Karpas-422 (cell line): ENCODE measurements at regions not wholly inside any gene's neighbourhood (a gene's known extent, or its start where the extent isn't known, plus 50 kb on each side); places are given as distances from the start of the nearest gene placed in this dataset.

ENCODE experiments used
- DNase-seq: peaks from one replicate; pipeline ENCODE4 v3.0.0-alpha.2; 2015
- H2AFZ ChIP-seq: fragments of 200-600 bp; sonication (generic); 2 replicates; pipeline ENCODE4 v1.6.1; 2014; ENCODE audit warnings: antibody characterized with exemption, low read length, mixed read lengths
- H3K27ac ChIP-seq: fragments of 200-600 bp; sonication (generic); 2 replicates; pipeline ENCODE4 v1.5.1; 2014; ENCODE audit warnings: mild to moderate bottlenecking, low read length, moderate library complexity
- H3K27me3 ChIP-seq: fragments of 200-600 bp; sonication (generic); 2 replicates; pipeline ENCODE4 v1.6.1; 2014; ENCODE audit warnings: low read length, mixed read lengths
- H3K36me3 ChIP-seq: fragments of 200-600 bp; sonication (generic); 2 replicates; pipeline ENCODE4 v1.6.1; 2014; ENCODE audit warnings: low read length, mixed read lengths; ENCODE audit not compliant: insufficient read depth
- H3K4me1 ChIP-seq: fragments of 200-600 bp; sonication (generic); 2 replicates; pipeline ENCODE4 v1.6.1; 2014; ENCODE audit warnings: mild to moderate bottlenecking, low read length, mixed read lengths
- H3K4me2 ChIP-seq: fragments of 200-600 bp; sonication (generic); 2 replicates; pipeline ENCODE4 v1.6.1; 2014; ENCODE audit warnings: low read length, low read depth, mild to moderate bottlenecking; ENCODE audit not compliant: poor library complexity, severe bottlenecking
- H3K4me3 ChIP-seq: fragments of 200-600 bp; sonication (generic); 2 replicates; pipeline ENCODE4 v1.5.1; 2014; ENCODE audit warnings: mild to moderate bottlenecking, antibody characterized with exemption, low read length, mixed read lengths
- H3K79me2 ChIP-seq: fragments of 200-600 bp; sonication (generic); 2 replicates; pipeline ENCODE4 v1.6.1; 2014; ENCODE audit warnings: mild to moderate bottlenecking, low read length, mixed read lengths
- H3K9ac ChIP-seq: fragments of 200-600 bp; sonication (generic); 2 replicates; pipeline ENCODE4 v1.6.0; 2014; ENCODE audit warnings: low read length
- H3K9me2 ChIP-seq: fragments of 200-600 bp; sonication (generic), shearing (Covaris generic); replicated peaks from 2 replicates; pipeline ENCODE4 v1.6.0; 2014; ENCODE audit warnings: mild to moderate bottlenecking, low read length, moderate library complexity; ENCODE audit not compliant: insufficient read depth
- H3K9me3 ChIP-seq: fragments of 300-700, 200-600 bp; sonication (generic); 2 replicates; pipeline ENCODE4 v1.6.1; 2014; ENCODE audit warnings: low read length, mixed read lengths
- H4K20me1 ChIP-seq: fragments of 200-600 bp; sonication (generic); 2 replicates; pipeline ENCODE4 v1.6.1; 2014; ENCODE audit warnings: mild to moderate bottlenecking, antibody characterized with exemption, low read length, low read depth; ENCODE audit not compliant: insufficient read depth

- Histone ChIP-seq H4K20me1 (no peaks in the 10 kb centered on the region), H3K9me2 (no peaks in the 10 kb centered on the region), H3K4me2 (no peak overlapping the region), H3K4me3 (no peak overlapping the region), H3K79me2 (no peaks in the 10 kb centered on the region), H3K9me3 (no peaks in the 10 kb centered on the region), H3K4me1 (no peaks in the 10 kb centered on the region), H2AFZ (no peak overlapping the region), H3K27me3 (0 out of 2 replicates have a peak, but pooled peaks cover 2% of the 10 kb centered on the region), H3K36me3 (no peaks in the 10 kb centered on the region), H3K27ac (no peak overlapping the region), H3K9ac (no peak overlapping the region)
- no peak for DNase-seq
These were observed 137.1 kb downstream of the PROX1 start for GRCh38 chr1:214124915-214125314.

GRCh38 chr1:214125819-214126218, 138.0 kb downstream of the PROX1 start:
- H3K4me3 ChIP-seq = no peak overlapping the region
- H3K27ac ChIP-seq = no peak overlapping the region
- H3K36me3 ChIP-seq = no peaks in the 10 kb centered on the region
- DNase-seq = no peak
- no peaks in the 10 kb centered on the region for H3K9me2 ChIP-seq
- no peaks in the 10 kb centered on the region for H3K79me2 ChIP-seq
- H3K9ac ChIP-seq = no peak overlapping the region
- no peak overlapping the region for H3K4me2 ChIP-seq
- no peak overlapping the region for H2AFZ ChIP-seq
- H4K20me1 ChIP-seq = no peaks in the 10 kb centered on the region
- 0 out of 2 replicates have a peak, but pooled peaks cover 2% of the 10 kb centered on the region for H3K27me3 ChIP-seq
- no peaks in the 10 kb centered on the region for H3K9me3 ChIP-seq
- no peaks in the 10 kb centered on the region for H3K4me1 ChIP-seq

- no peak overlapping the region for H3K27ac ChIP-seq
- H3K4me3 ChIP-seq = no peak overlapping the region
- DNase-seq = no peak
- no peaks in the 10 kb centered on the region for H3K9me2 ChIP-seq
- no peaks in the 10 kb centered on the region for H3K9me3 ChIP-seq
- no peaks in the 10 kb centered on the region for H3K79me2 ChIP-seq
- H3K4me2 ChIP-seq = no peak overlapping the region
- no peak overlapping the region for H2AFZ ChIP-seq
- 0 out of 2 replicates have a peak, but pooled peaks cover 1% of the 10 kb centered on the region for H3K27me3 ChIP-seq
- H3K9ac ChIP-seq = no peak overlapping the region
- no peaks in the 10 kb centered on the region for H3K4me1 ChIP-seq
- no peaks in the 10 kb centered on the region for H4K20me1 ChIP-seq
- H3K36me3 ChIP-seq = no peaks in the 10 kb centered on the region
These were observed 138.9 kb downstream of the PROX1 start for GRCh38 chr1:214126697-214127146.

GRCh38 chr1:214127705-214128104, 139.9 kb downstream of the PROX1 start:
- H4K20me1 ChIP-seq = no peaks in the 10 kb centered on the region
- no peak for DNase-seq
- no peak overlapping the region for H3K4me3 ChIP-seq

GRCh38 chr1:214135886-214136285, 145.1 kb upstream of the SMYD2 start:
- no peaks in the 10 kb centered on the region for H3K36me3 ChIP-seq
- H3K9me2 ChIP-seq = no peaks in the 10 kb centered on the region
- DNase-seq = no peak
- H3K27me3 ChIP-seq = no peaks in the 10 kb centered on the region
- H4K20me1 ChIP-seq = no peaks in the 10 kb centered on the region
- H3K4me1 ChIP-seq = no peaks in the 10 kb centered on the region
- H3K4me3 ChIP-seq = no peak overlapping the region
- no peaks in the 10 kb centered on the region for H3K9me3 ChIP-seq
- H3K4me2 ChIP-seq = no peak overlapping the region
- H3K27ac ChIP-seq = no peak overlapping the region
- no peak overlapping the region for H2AFZ ChIP-seq
- no peaks in the 10 kb centered on the region for H3K79me2 ChIP-seq
- H3K9ac ChIP-seq = no peak overlapping the region

More at GRCh38 chr1:214127705-214128104, 139.9 kb downstream of the PROX1 start:
- Histone ChIP-seq H3K9me2 (no peaks in the 10 kb centered on the region), H3K4me2 (no peak overlapping the region), H2AFZ (no peak overlapping the region), H3K79me2 (no peaks in the 10 kb centered on the region), H3K27ac (no peak overlapping the region), H3K9me3 (no peaks in the 10 kb centered on the region), H3K4me1 (no peaks in the 10 kb centered on the region), H3K9ac (no peak overlapping the region), H3K36me3 (no peaks in the 10 kb centered on the region), H3K27me3 (no peaks in the 10 kb centered on the region)

- H3K9me3 ChIP-seq = no peaks in the 10 kb centered on the region
- DNase-seq = no peak
- no peak overlapping the region for H3K27ac ChIP-seq
- H3K27me3 ChIP-seq = no peaks in the 10 kb centered on the region
- H3K36me3 ChIP-seq = no peaks in the 10 kb centered on the region
- no peaks in the 10 kb centered on the region for H3K4me1 ChIP-seq
- H4K20me1 ChIP-seq = no peaks in the 10 kb centered on the region
- H3K9me2 ChIP-seq = no peaks in the 10 kb centered on the region
- no peaks in the 10 kb centered on the region for H3K79me2 ChIP-seq
- no peak overlapping the region for H3K9ac ChIP-seq
- no peak overlapping the region for H3K4me2 ChIP-seq
- no peak overlapping the region for H3K4me3 ChIP-seq
- no peak overlapping the region for H2AFZ ChIP-seq
These were observed 144.5 kb upstream of the SMYD2 start for GRCh38 chr1:214136324-214136919.

- H3K27ac ChIP-seq = no peak overlapping the region
- no peak overlapping the region for H3K9ac ChIP-seq
- H3K9me2 ChIP-seq = no peaks in the 10 kb centered on the region
- no peaks in the 10 kb centered on the region for H3K4me1 ChIP-seq
- no peak overlapping the region for H3K4me3 ChIP-seq
- H3K4me2 ChIP-seq = no peak overlapping the region
- H3K79me2 ChIP-seq = no peaks in the 10 kb centered on the region
- H3K36me3 ChIP-seq = no peaks in the 10 kb centered on the region
- H3K9me3 ChIP-seq = no peaks in the 10 kb centered on the region
- no peak overlapping the region for H2AFZ ChIP-seq
- no peaks in the 10 kb centered on the region for H3K27me3 ChIP-seq
- H4K20me1 ChIP-seq = no peaks in the 10 kb centered on the region
- no peak for DNase-seq
These were observed 139.5 kb upstream of the SMYD2 start for GRCh38 chr1:214141486-214141885.

- Histone ChIP-seq H3K4me3 (no peak overlapping the region), H3K4me1 (no peaks in the 10 kb centered on the region), H2AFZ (no peak overlapping the region), H3K27me3 (no peaks in the 10 kb centered on the region), H3K9ac (no peak overlapping the region), H3K36me3 (no peaks in the 10 kb centered on the region), H3K4me2 (no peak overlapping the region), H3K27ac (no peak overlapping the region), H3K9me3 (no peaks in the 10 kb centered on the region), H4K20me1 (no peaks in the 10 kb centered on the region), H3K79me2 (no peaks in the 10 kb centered on the region), H3K9me2 (no peaks in the 10 kb centered on the region)
- DNase-seq = no peak
These were observed 137.7 kb upstream of the SMYD2 start for GRCh38 chr1:214143006-214143992.
